GM21526 (cell line): ENCODE measurements at regions not wholly inside any gene's neighbourhood (a gene's known extent, or its start where the extent isn't known, plus 50 kb on each side); places are given as distances from the start of the nearest gene placed in this dataset.
A peak's percentile ranks its signal among the peaks of the same experiment; 100 is the strongest.
"Not testable (repeated sequence)": the region's sequence is repeated elsewhere in the genome, so short reads cannot be mapped to it uniquely, and the experiment has no call there.

Source experiments
- ATAC-seq: cut with Tn5 transposase; IDR thresholded peaks from one replicate; pipeline ENCODE4 v1.9.1; 2021; ENCODE audit warnings: moderate library complexity; ENCODE audit not compliant: unreplicated experiment, low FRiP score

GRCh38 chr14:36418937-36419336 lies 98.5 kb upstream of the MBIP start:
- ATAC-seq: no peak

- ATAC-seq: not testable (repeated sequence)
Measured at GRCh38 chr14:36411951-36412350, 91.5 kb upstream of the MBIP start.

- ATAC-seq: no peak
Measured at GRCh38 chr14:36408388-36408787, 88.0 kb upstream of the MBIP start.

GRCh38 chr14:36405589-36406274 lies 85.3 kb upstream of the MBIP start:
- ATAC-seq: no peak

- no peak for ATAC-seq
Measured at GRCh38 chr14:36402867-36403266, 82.4 kb upstream of the MBIP start.

GRCh38 chr14:36398463-36399291 lies 78.2 kb upstream of the MBIP start:
- no peak for ATAC-seq

- no peak for ATAC-seq
Measured at GRCh38 chr14:36397357-36397756, 76.9 kb upstream of the MBIP start.

- no peak for ATAC-seq
Measured at GRCh38 chr14:36396798-36397197, 76.4 kb upstream of the MBIP start.

GRCh38 chr14:36394593-36394992 lies 74.2 kb upstream of the MBIP start:
- no peak for ATAC-seq

- ATAC-seq: no peak
Measured at GRCh38 chr14:36390718-36391117, 70.3 kb upstream of the MBIP start.

GRCh38 chr14:36383767-36384431 lies 63.5 kb upstream of the MBIP start:
- ATAC-seq: no peak

- peak; percentile 96 for ATAC-seq
Measured at GRCh38 chr14:36373982-36374673, 53.7 kb upstream of the MBIP start.
